Hindlimb muscle (tissue), 1 donor: ENCODE measurements at regions not wholly inside any gene's neighbourhood (a gene's known extent, or its start where the extent isn't known, plus 50 kb on each side); places are given as distances from the start of the nearest gene placed in this dataset.

Experiments used
- DNase-seq: peaks from one replicate; pipeline ENCODE4 v3.0.0-alpha.2; 2013

GRCh38 chr5:124644582-124644981 lies 101.9 kb downstream of the ZNF608 start:
- DNase-seq, result no peak

DNA sequence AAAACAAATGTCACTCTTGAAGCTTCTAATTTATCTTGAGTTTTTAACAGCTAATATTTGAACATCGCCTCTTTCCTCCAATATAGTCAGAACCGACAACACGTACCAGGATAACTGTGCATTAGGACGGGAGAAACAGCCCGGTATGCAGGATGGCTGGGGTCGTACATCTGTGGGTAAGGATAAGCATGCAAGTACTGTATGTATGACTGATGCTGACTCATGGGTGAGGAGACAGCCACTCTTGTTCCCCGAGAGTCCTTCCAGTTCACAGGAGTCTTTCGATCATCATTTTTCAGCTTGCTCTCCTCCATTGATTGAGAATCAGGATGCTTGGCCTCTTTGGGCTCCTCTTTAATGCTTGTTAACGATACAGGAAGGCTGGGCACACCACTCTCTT lies 102.3 kb downstream of the ZNF608 start:
- no peak for DNase-seq

- DNase-seq, result no peak
Observed at GRCh38 chr5:124643336-124643735, 103.1 kb downstream of the ZNF608 start.

GRCh38 chr5:124642151-124642550 lies 104.3 kb downstream of the ZNF608 start:
- DNase-seq, result no peak

- DNase-seq, result no peak
Observed at GRCh38 chr5:124641154-124641792, 105.2 kb downstream of the ZNF608 start.

- DNase-seq, result no peak
Observed at GRCh38 chr5:124639095-124639665, 107.3 kb downstream of the ZNF608 start.

DNA sequence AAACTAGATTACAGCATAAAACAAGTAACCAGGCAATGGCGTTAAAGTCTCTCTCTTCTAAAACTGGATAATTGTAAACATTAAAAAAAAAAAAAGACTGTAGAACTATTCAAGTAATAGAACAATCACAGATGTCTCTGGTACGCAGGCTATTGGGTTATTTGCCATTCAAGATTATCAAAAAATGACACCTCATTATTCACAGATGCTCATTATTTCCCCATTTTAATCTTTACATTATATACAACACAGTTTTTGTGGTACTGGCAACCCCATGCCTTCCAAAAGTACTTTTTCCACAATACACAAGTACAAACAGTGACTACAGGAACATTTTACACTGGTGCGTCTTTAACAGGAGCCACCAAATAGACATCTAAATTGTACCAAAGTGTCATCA lies 109.4 kb downstream of the ZNF608 start:
- no peak for DNase-seq

DNA sequence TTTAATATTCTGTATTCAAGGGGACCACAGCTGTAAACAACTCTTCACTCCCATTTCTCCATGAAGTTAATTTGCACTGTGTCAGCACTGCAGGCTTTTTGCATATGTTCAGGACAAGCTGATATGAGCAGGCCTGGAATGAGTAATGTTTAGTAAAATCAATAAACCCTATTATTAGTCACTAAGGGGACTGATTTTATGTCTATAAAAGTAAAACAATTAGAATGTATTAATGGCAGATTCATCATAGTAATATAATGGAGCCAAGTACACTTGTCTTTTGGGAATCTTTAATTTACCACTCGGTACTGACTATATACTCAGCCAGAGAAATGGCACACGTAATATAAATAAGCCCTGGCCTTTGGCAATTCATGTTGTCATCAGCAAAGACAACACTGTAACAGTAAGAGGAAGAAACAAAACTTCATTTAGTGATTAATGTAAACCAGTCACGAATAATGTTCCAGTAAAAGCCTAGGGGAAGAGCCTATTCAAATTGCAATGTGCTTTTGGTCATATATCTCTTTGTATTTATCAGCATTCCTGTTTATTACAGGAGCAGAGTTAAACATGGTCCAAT lies 111.6 kb downstream of the ZNF608 start:
- no peak for DNase-seq

DNA sequence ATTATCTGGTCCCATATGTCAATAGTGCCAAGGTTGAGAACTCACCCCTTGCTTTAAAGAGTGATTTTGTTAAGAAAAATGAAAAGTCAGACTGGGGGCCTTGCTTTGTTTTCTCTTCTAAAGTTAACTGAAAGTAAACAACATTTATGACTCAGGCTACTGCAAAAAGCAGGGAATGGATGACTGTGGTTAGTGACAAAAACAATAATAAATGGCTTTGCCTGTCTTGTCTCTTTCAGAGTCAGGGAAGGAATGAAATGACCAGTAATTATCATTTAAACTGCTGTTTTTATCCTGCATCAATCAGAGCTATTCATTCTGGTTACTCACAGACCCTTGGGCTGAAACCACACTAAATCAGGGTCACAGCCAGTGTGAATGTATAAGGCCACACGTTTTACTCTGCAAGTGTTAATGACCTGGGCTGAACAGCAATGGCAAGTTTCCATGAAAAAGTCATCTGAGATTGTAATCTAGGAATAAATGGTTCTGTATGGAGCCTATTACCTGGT lies 112.2 kb downstream of the ZNF608 start:
- no peak for DNase-seq

DNA sequence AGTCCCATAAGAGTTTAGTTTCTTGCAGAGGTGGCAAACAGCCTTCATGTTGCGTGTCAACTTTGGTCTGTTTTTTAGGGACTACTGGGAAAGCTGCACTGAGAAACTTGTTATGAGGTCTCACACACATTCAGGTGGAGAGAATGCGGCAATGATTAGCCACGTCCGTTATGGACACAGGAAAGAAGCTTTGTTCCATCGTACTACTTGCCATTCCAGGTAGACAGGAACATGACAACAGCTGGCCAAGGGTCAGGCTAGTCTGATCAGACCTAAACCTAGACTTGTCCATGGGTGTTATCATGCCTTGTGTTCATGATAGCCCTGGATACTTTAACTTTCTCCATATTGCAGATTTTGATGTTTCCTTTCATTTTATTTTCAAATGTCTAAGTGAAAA lies 113.2 kb downstream of the ZNF608 start:
- no peak for DNase-seq

DNA sequence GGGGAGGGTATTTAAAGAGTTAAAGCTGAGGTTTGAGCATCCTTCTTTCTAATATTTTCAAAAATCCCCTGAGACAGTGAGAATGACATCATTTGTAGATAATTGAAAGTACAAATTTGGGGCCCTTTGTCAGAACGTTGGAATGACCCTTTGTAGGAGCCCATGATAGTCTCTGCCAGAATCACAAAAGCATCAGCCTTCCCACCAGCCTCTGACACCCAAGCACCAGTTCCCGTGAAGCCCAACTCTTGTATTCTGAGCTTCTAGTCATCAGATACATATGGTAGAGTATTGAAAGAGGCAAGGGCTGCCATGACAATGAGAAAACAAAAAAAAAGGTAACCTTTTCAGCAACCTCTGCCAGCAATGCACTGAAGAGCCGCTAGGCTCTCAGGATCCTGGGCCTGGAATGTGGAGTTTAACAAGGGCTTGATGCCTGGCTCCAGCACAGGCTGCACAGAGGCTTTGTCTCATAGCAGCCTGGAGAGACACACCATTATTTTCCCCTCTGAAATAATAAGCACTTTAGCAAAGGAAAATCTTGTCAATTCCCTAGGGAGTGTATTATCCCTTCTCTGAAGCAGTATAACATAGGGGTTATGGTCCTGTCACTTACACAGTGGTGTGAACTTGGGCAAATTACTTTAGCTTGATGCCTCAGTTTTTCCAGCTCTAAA lies 114.4 kb downstream of the ZNF608 start:
- no peak for DNase-seq

DNA sequence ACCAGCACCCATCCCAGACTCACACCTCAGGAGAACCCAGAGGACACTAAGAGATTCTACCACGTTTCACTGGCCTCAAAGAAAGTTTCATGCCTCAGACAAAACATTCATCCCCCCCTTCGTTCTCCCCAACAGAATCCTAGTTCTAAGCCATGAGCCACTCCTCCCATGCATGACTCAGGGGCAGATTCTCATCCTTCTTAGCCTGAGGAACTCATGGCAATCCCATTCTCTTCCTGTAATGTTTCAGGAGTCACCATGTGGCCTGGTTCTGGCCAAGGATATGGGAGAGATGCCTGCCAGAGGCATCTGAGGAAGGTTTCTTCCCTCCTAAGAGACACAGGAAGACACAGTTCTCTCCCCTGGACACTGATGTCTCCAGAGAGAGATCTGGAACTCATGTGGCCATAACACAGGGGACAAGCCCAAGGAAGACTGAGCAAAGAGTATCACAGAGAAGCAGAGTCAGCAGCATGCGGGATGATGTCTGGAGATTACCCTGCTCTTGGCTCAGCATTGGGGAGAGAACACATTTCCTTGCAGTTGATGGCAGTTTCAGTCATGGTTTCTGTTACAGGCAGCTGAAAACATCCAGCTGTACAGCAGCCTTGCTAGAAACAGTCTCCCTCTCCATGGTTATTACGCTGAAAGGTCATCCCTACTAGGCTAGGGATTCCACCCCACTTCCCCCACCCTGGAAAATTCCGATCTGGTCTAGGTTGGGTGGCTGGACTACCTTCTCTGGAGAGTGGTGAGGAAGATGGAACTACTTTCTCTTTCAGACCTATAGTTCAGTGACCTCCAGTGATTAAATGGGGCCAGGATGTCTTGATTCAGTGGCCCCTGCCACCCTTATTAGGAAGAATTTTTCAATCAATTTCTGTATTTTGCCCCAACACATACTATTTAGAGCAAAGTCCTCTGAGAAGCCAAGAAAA lies 115.4 kb downstream of the ZNF608 start:
- no peak for DNase-seq

GRCh38 chr5:124628721-124629596 lies 117.5 kb downstream of the ZNF608 start:
- no peak for DNase-seq

GRCh38 chr5:124627815-124628595 lies 118.4 kb downstream of the ZNF608 start:
- no peak for DNase-seq

DNA sequence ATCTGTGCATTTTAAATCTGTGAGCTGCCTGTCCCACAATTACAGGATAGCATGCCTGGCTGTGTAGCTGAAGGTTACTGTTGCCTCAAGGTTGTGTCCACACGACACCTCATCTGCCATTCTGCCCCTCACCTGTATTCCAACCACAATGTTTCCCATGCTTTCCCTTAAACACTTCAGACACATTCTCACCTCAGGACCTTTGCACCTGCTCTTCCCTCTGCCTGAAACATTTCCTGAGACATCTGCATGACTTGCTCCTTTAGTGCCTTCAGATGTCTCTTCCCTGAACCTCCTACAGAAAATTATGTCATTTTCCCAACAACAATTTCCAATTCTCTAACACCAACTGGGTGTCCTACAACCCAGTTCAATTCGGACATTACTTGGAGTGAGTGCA lies 120.4 kb downstream of the ZNF608 start:
- DNase-seq, result no peak

GRCh38 chr5:124623265-124623664 lies 123.2 kb downstream of the ZNF608 start:
- DNase-seq, result no peak

GRCh38 chr5:124622851-124623250 lies 123.6 kb downstream of the ZNF608 start:
- DNase-seq, result no peak

GRCh38 chr5:124621279-124621678 lies 125.2 kb downstream of the ZNF608 start:
- no peak for DNase-seq

- DNase-seq, result no peak
Observed at GRCh38 chr5:124620743-124621142, 125.7 kb downstream of the ZNF608 start.

- no peak for DNase-seq
Observed at GRCh38 chr5:124619121-124619520, 127.3 kb downstream of the ZNF608 start.

- no peak for DNase-seq
Observed at GRCh38 chr5:124617787-124618186, 128.7 kb downstream of the ZNF608 start.
